Left lung (tissue), 4 donors: ENCODE measurements at regions not wholly inside any gene's neighbourhood (a gene's known extent, or its start where the extent isn't known, plus 50 kb on each side); places are given as distances from the start of the nearest gene placed in this dataset.

Source experiments
- ATAC-seq: fragments of 200-7000 bp; cut with Tn5 transposase; one replicate; pipeline ENCODE4 v1.9.1; 2020; ENCODE audit warnings: moderate library complexity
- DNase-seq, 4 donors: peaks; one replicate each; pipeline ENCODE4 v3.0.0-alpha.2; 2013 to 2020
- H3K27ac ChIP-seq, 2 donors: fragments of 200-600 bp; sonication (generic) in 1 of 2; one replicate each; pipeline versions ENCODE4 v1.5.0 to v1.8.0; 2020 to 2021
- H3K27me3 ChIP-seq, 2 donors: fragments of 200-600 bp; sonication (generic) in 1 of 2; one replicate each; pipeline versions ENCODE4 v1.5.0 to v1.8.0; 2020 to 2021
- H3K36me3 ChIP-seq, 2 donors: fragments of 200-600 bp; sonication (generic) in 1 of 2; one replicate each; pipeline versions ENCODE4 v1.5.0 to v1.8.0; 2020 to 2021
- H3K4me1 ChIP-seq, 2 donors: fragments of 200-600 bp; one replicate each; pipeline ENCODE4 v1.8.0; 2021
- H3K4me3 ChIP-seq, 2 donors: fragments of 200-600 bp; sonication (generic) in 1 of 2; one replicate each; pipeline versions ENCODE4 v1.5.0 to v1.8.0; 2020 to 2021; ENCODE audit warnings: mild to moderate bottlenecking in 1 of 2
- H3K9me3 ChIP-seq, 2 donors: fragments of 200-600 bp; sonication (generic) in 1 of 2; one replicate each; pipeline versions ENCODE4 v1.5.0 to v1.8.0; 2020 to 2021
- CTCF ChIP-seq, 2 donors: fragments of 200-600 bp; sonication (generic) in 1 of 2; IDR thresholded peaks; one replicate each; pipeline versions ENCODE4 v1.5.0 to v1.8.0; 2021; ENCODE audit warnings: antibody characterized with exemption in 2 of 2
- intact Hi-C, 2 donors: fragments of 100-400 bp; cut with DNase I; formaldehyde crosslinking; loops; one replicate each; pipeline versions ENCODE4 v1.11.2 to v1.14.2; 2022
- donor health status: DM: no; HTN: yes; CAD: no.
- donor health status: DM: no; HTN: no; CAD: no.

- DNase-seq, result no peak
- Histone ChIP-seq H3K36me3 (no peaks in the 10 kb centered on the region), H3K27ac (no peak overlapping the region), H3K9me3 (peaks cover 0 to 2% of the 10 kb centered on the region in 2 donors), H3K4me1 (no peaks in the 10 kb centered on the region), H3K4me3 (no peak overlapping the region), H3K27me3 (no peaks in the 10 kb centered on the region)
- ATAC-seq, result no peak
- intact Hi-C loops, result no loop called here
- no peak for TF ChIP-seq CTCF (IDR thresholded peaks at IDR 0.05)
Measured at GRCh38 chr1:57721001-57721400, 297.1 kb upstream of the DAB1 start.

- H3K4me3 ChIP-seq, result no peak overlapping the region
- no peaks in the 10 kb centered on the region for H3K36me3 ChIP-seq
- peaks cover 0 to 2% of the 10 kb centered on the region in 2 donors for H3K9me3 ChIP-seq
- DNase-seq (no peak), ATAC-seq (no peak)
- TF ChIP-seq CTCF (IDR thresholded peaks at IDR 0.05), result no peak
- H3K4me1 ChIP-seq, result no peaks in the 10 kb centered on the region
- no peak overlapping the region for H3K27ac ChIP-seq
- no peaks in the 10 kb centered on the region for H3K27me3 ChIP-seq
- intact Hi-C loops, result no loop called here
Measured at GRCh38 chr1:57719274-57719673, 295.4 kb upstream of the DAB1 start.

- no peaks in the 10 kb centered on the region for H3K4me1 ChIP-seq
- TF ChIP-seq CTCF (IDR thresholded peaks at IDR 0.05), result no peak
- H3K4me3 ChIP-seq, result no peak overlapping the region
- no peaks in the 10 kb centered on the region for H3K27me3 ChIP-seq
- DNase-seq, result no peak
- peaks cover 0 to 2% of the 10 kb centered on the region in 2 donors for H3K9me3 ChIP-seq
- no peaks in the 10 kb centered on the region for H3K36me3 ChIP-seq
- intact Hi-C loops, result no loop called here
- no peak overlapping the region for H3K27ac ChIP-seq
- no peak for ATAC-seq
Measured at GRCh38 chr1:57713501-57713900, 289.6 kb upstream of the DAB1 start.

GRCh38 chr1:57712846-57713245, 289.0 kb upstream of the DAB1 start:
- Histone ChIP-seq H3K27ac (no peak overlapping the region), H3K4me3 (no peak overlapping the region), H3K36me3 (no peaks in the 10 kb centered on the region), H3K9me3 (peaks cover 0 to 2% of the 10 kb centered on the region in 2 donors), H3K4me1 (no peaks in the 10 kb centered on the region), H3K27me3 (no peaks in the 10 kb centered on the region)
- intact Hi-C loops, result no loop called here
- DNase-seq (no peak), ATAC-seq (no peak)
- no peak for TF ChIP-seq CTCF (IDR thresholded peaks at IDR 0.05)

- Histone ChIP-seq H3K27me3 (no peaks in the 10 kb centered on the region), H3K4me3 (no peak overlapping the region), H3K4me1 (no peaks in the 10 kb centered on the region), H3K27ac (no peak overlapping the region), H3K36me3 (no peaks in the 10 kb centered on the region), H3K9me3 (peaks cover 0 to 2% of the 10 kb centered on the region in 2 donors)
- intact Hi-C loops, result no loop called here
- peak in 1 of 4 donors; percentile 1 for DNase-seq
- no peak for TF ChIP-seq CTCF (IDR thresholded peaks at IDR 0.05)
- no peak for ATAC-seq
Measured at GRCh38 chr1:57711326-57711725, 287.5 kb upstream of the DAB1 start.
